ENCODE measurements at regions not wholly inside any gene's neighbourhood (a gene's known extent, or its start where the extent isn't known, plus 50 kb on each side); places are given as distances from the start of the nearest gene placed in this dataset.

DNA sequence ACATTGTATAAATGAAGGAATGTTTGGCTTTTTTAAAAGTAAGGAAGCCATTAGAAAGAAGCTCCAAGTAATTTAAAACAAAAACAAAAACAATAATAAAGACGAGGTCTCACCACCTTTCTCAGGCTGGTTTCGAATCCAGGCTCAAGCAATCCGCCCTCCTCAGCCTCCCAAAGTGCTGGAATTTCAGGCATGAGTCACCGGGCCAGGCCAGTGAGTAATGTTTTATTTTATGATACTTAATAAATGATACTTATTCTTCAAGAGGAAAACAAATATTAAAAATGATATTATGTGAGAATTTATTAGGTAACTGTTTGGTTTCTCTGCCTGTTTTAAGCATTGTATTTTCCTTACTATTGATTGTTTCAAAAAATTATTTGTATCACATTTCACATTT, 201.4 kb upstream of the BRINP3 start:
- TF ChIP-seq, protein P1, sequence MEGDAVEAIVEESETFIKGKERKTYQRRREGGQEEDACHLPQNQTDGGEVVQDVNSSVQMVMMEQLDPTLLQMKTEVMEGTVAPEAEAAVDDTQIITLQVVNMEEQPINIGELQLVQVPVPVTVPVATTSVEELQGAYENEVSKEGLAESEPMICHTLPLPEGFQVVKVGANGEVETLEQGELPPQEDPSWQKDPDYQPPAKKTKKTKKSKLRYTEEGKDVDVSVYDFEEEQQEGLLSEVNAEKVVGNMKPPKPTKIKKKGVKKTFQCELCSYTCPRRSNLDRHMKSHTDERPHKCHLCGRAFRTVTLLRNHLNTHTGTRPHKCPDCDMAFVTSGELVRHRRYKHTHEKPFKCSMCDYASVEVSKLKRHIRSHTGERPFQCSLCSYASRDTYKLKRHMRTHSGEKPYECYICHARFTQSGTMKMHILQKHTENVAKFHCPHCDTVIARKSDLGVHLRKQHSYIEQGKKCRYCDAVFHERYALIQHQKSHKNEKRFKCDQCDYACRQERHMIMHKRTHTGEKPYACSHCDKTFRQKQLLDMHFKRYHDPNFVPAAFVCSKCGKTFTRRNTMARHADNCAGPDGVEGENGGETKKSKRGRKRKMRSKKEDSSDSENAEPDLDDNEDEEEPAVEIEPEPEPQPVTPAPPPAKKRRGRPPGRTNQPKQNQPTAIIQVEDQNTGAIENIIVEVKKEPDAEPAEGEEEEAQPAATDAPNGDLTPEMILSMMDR (IDR thresholded peaks at IDR 0.05 in 8 of 11, conservative IDR thresholded peaks at IDR 0.05 in 3 of 11), result no peak
- TF ChIP-seq POLR2AphosphoS5 (IDR thresholded peaks at IDR 0.05), result no peak
- no peak for TF ChIP-seq POLR2A (IDR thresholded peaks at IDR 0.05)
